GM21528 (cell line): ENCODE measurements at regions not wholly inside any gene's neighbourhood (a gene's known extent, or its start where the extent isn't known, plus 50 kb on each side); places are given as distances from the start of the nearest gene placed in this dataset.
"Not testable (repeated sequence)": the region's sequence is repeated elsewhere in the genome, so short reads cannot be mapped to it uniquely, and the experiment has no call there.

Experiments used
- ATAC-seq: cut with Tn5 transposase; IDR thresholded peaks from one replicate; pipeline ENCODE4 v1.9.1; 2021; ENCODE audit warnings: mild to moderate bottlenecking, moderate library complexity; ENCODE audit not compliant: unreplicated experiment, low FRiP score

- no peak for ATAC-seq
Observed at GRCh38 chr1:90826024-90826423, 108.9 kb upstream of the BARHL2 start.

GRCh38 chr1:90824551-90824950, 107.4 kb upstream of the BARHL2 start:
- no peak for ATAC-seq

- no peak for ATAC-seq
Observed at GRCh38 chr1:90823686-90824085, 106.6 kb upstream of the BARHL2 start.

GRCh38 chr1:90821788-90822359, 104.8 kb upstream of the BARHL2 start:
- no peak for ATAC-seq

GRCh38 chr1:90821152-90821787, 104.2 kb upstream of the BARHL2 start:
- no peak for ATAC-seq

- no peak for ATAC-seq
Observed at GRCh38 chr1:90820745-90821144, 103.6 kb upstream of the BARHL2 start.

- ATAC-seq = no peak
Observed at GRCh38 chr1:90817399-90817798, 100.3 kb upstream of the BARHL2 start.

GRCh38 chr1:90812237-90812636, 95.1 kb upstream of the BARHL2 start:
- not testable (repeated sequence) for ATAC-seq

GRCh38 chr1:90811444-90811950, 94.4 kb upstream of the BARHL2 start:
- not testable (repeated sequence) for ATAC-seq

GRCh38 chr1:90810681-90811080, 93.6 kb upstream of the BARHL2 start:
- no peak for ATAC-seq

- ATAC-seq = no peak
Observed at GRCh38 chr1:90809996-90810395, 92.9 kb upstream of the BARHL2 start.

- ATAC-seq = no peak
Observed at GRCh38 chr1:90809093-90809492, 92.0 kb upstream of the BARHL2 start.

GRCh38 chr1:90807329-90807728, 90.2 kb upstream of the BARHL2 start:
- ATAC-seq = no peak

- no peak for ATAC-seq
Observed at GRCh38 chr1:90802622-90803021, 85.5 kb upstream of the BARHL2 start.

GRCh38 chr1:90800012-90800717, 83.1 kb upstream of the BARHL2 start:
- ATAC-seq = no peak

- no peak for ATAC-seq
Observed at GRCh38 chr1:90799326-90799725, 82.2 kb upstream of the BARHL2 start.

GRCh38 chr1:90798883-90799282, 81.8 kb upstream of the BARHL2 start:
- ATAC-seq = no peak

- no peak for ATAC-seq
Observed at GRCh38 chr1:90798344-90798743, 81.2 kb upstream of the BARHL2 start.

- ATAC-seq = no peak
Observed at GRCh38 chr1:90795431-90795830, 78.3 kb upstream of the BARHL2 start.

GRCh38 chr1:90786709-90787108, 69.6 kb upstream of the BARHL2 start:
- no peak for ATAC-seq

GRCh38 chr1:90784186-90784847, 67.2 kb upstream of the BARHL2 start:
- no peak for ATAC-seq
